ENCODE measurements at regions not wholly inside any gene's neighbourhood (a gene's known extent, or its start where the extent isn't known, plus 50 kb on each side); places are given as distances from the start of the nearest gene placed in this dataset.

- TF ChIP-seq CUX1 (IDR thresholded peaks at IDR 0.05; ENCODE audit: insufficient replicate concordance, low read depth, low read length) (no peak), CREB1 (IDR thresholded peaks at IDR 0.05; ENCODE audit: low read depth) (no peak), NFYA (IDR thresholded peaks at IDR 0.05; ENCODE audit: borderline replicate concordance, low read depth, low read length) (no peak)
Measured at GRCh38 chr20:6668546-6668945, 98.9 kb upstream of the BMP2 start (continued).

DNA sequence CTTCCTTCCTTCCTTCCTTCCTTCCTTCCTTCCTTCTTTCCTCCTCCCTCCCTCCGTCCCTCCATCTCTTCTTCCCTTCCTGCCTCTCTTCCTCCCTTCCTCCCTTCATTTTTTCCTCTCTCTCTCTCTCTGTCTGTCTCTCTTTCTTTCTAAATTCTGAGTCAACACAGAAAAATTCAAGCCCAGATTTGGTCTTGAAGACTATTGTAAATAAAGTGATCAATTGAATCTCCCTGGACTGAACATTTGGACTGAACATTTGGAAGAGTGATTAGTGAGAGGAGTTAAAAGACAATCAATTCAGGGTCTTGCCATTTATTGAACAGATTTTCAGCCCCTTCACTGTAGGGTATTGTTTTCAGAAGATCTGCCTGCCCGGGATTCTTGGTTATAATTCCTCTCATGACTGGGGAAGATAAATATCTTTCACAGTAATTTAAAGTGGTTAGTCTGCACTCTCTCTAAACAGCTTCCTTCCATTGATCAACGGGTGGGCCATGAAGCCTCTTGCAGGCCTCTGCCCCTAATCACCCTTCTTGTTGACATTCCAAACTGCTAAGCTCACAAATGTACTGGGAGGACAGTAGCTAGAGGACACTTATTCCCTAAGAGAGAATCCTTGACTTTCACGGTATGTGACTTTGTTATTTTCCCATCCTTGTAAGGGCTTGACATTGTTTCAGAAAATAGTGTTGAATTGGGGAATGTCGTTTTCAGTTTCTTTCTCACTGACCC lies 101.7 kb upstream of the BMP2 start:
- Histone ChIP-seq H2AFZ (ENCODE audit: control insufficient read depth, low read depth, low read length) (no peak overlapping the region), H3K4me3 (no peak overlapping the region), H4K20me1 (ENCODE audit: control insufficient read depth, insufficient read depth) (no peaks in the 10 kb centered on the region), H3K27me3 (replicated peaks in 1 of 2; ENCODE audit: control insufficient read depth in 2 of 2, insufficient read depth in 2 of 2, low read length in 1 of 2) (no peaks in the 10 kb centered on the region), H3K4me2 (ENCODE audit: control insufficient read depth, insufficient read depth) (no peak overlapping the region), H3K27ac (ENCODE audit: control insufficient read depth, insufficient read depth) (no peak overlapping the region), H3K9ac (ENCODE audit: control insufficient read depth, insufficient read depth, low read length) (no peak overlapping the region), H3K4me1 (ENCODE audit: control insufficient read depth, insufficient read depth, low read length) (no peaks in the 10 kb centered on the region), H3K36me3 (ENCODE audit: control insufficient read depth in 2 of 2, insufficient read depth in 2 of 2, low read length in 1 of 2) (no peaks in the 10 kb centered on the region), H3K9me3 (replicated peaks; ENCODE audit: control insufficient read depth, insufficient read depth, low read length) (peaks cover 1% of the 10 kb centered on the region; the same call in 2 of the 3 replicates), H3K79me2 (ENCODE audit: control insufficient read depth, insufficient read depth, low read length) (no peaks in the 10 kb centered on the region)
- DNase-seq (ENCODE audit: low read depth, low spot score) (no peak), FAIRE-seq (no peak), ATAC-seq (no peak)
- ChIA-PET SMC1A (ENCODE audit: uncharacterized antibody, unreplicated experiment) (interaction anchor here (1.3 to 7.5 kb wide), 4 partner anchors 13 to 42 kb away, joined by 4 to 54 read pairs (median 10); no protein-coding TSS in a partner anchor), RAD21 (ENCODE audit: unreplicated experiment) (no interaction called here), CTCF (no interaction called here), POLR2A (no interaction called here)
- intact Hi-C loops (cut with micrococcal nuclease; ENCODE audit: unreplicated experiment) = no loop called here
- in situ Hi-C loops (cut with MboI) = no loop called here
- TF ChIP-seq NFXL1 (IDR thresholded peaks at IDR 0.05; ENCODE audit: borderline replicate concordance) (no peak), RAD21 (IDR thresholded peaks at IDR 0.05; ENCODE audit: insufficient read depth, low read depth, low read length) (no peak), TCF12 (IDR thresholded peaks at IDR 0.05; ENCODE audit: low read depth, low read length) (no peak), SPI1 (IDR thresholded peaks at IDR 0.05; ENCODE audit: borderline replicate concordance, insufficient read depth, low read depth, low read length) (no peak), ETV6 (conservative IDR thresholded peaks at IDR 0.05 in 1 of 2, IDR thresholded peaks at IDR 0.05 in 1 of 2; ENCODE audit: borderline replicate concordance in 1 of 2, low read depth in 1 of 2) (no peak), SUPT20H (IDR thresholded peaks at IDR 0.05; ENCODE audit: borderline replicate concordance, control insufficient read depth, low read depth, low read length) (no peak)
- WGBS (ENCODE audit: insufficient coverage, insufficient replicate concordance, low lambda C conversion rate, missing lambda C conversion rate) = 9% methylated on average over 5 of the region's 5 CpGs
- no TSS peak for BruUV-seq (replicated peaks)

Measured in GM12878 (cell line).